ENCODE measurements at regions not wholly inside any gene's neighbourhood (a gene's known extent, or its start where the extent isn't known, plus 50 kb on each side); places are given as distances from the start of the nearest gene placed in this dataset.

GRCh38 chr6:112991912-112992311 is 644.8 kb downstream of the RFPL4B start:
- TF ChIP-seq CTCF (IDR thresholded peaks at IDR 0.05), result no peak
- TF ChIP-seq SIN3A (IDR thresholded peaks at IDR 0.05; ENCODE audit: borderline replicate concordance, insufficient read depth, low read depth, low read length), result no peak
- no peak for TF ChIP-seq POLR2AphosphoS5 (IDR thresholded peaks at IDR 0.05; ENCODE audit: low read depth, low read length)
